GM18519 (cell line): ENCODE measurements at regions not wholly inside any gene's neighbourhood (a gene's known extent, or its start where the extent isn't known, plus 50 kb on each side); places are given as distances from the start of the nearest gene placed in this dataset.
A peak's percentile ranks its signal among the peaks of the same experiment; 100 is the strongest.
"Not testable (repeated sequence)": the region's sequence is repeated elsewhere in the genome, so short reads cannot be mapped to it uniquely, and the experiment has no call there.

ENCODE experiments used
- ATAC-seq: cut with Tn5 transposase; IDR thresholded peaks from one replicate; pipeline ENCODE4 v1.9.1; 2021; ENCODE audit warnings: mild to moderate bottlenecking, moderate library complexity; ENCODE audit not compliant: unreplicated experiment, low FRiP score

DNA sequence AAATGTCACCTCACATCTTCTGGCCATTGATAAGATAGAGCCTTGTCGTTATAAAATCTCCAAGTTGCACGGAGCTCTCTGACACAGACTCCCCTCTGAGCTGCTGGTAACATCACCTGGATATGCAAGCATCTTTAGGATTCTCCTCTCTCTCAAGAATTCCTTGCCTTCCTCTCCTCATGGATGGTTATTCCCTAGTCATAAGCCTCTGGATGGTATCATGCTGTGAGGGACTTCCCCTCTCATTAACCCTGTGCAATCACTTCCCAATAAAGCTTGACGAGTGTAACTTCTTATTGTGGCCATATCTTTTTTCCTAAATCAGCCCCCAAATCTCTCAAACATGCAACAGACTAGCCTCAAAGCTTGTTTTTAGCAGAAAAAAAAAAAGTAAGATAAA is 1057.0 kb upstream of the SLIT2 start:
- ATAC-seq: no peak

GRCh38 chr4:19193274-19193981 is 1058.3 kb upstream of the SLIT2 start:
- no peak for ATAC-seq

- no peak for ATAC-seq
Measured at GRCh38 chr4:19191979-19192650, 1059.6 kb upstream of the SLIT2 start.

DNA sequence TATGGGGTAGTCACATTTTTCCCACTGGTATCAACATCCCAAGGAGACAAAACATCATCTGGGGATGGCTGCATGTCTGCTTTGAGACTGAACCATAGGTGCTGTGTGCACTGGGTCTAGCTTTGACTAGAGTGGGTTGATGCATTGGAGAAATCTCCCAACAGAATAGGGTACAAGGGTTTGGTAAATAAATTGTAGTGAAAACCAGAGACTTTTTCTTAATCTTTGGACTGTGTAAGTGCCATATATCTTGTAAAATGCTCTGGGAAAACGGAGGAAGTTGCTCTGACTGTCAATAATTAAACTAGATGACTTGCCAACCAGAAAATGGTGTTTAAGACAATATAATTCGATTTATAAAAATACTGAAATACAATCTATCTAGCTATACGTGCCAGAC is 1064.0 kb upstream of the SLIT2 start:
- no peak for ATAC-seq

DNA sequence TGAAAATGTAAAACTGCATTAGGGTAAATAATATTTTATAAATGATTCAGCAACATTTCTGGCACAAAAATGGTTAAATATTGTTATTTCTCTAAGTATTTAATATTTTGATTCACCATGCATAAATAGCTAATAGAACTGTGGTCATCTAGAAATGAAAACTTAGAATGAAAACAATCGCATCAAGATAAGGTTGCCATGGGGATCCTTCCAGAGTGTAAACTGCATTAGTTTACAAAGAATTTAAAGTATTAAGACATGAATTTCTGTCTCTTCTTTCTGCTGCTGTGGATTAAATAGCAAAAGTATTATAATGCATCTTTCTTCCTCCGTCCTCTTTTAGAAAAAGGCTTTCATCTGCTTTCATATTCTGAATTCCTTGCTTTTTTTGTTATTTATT is 1064.6 kb upstream of the SLIT2 start:
- ATAC-seq: no peak

DNA sequence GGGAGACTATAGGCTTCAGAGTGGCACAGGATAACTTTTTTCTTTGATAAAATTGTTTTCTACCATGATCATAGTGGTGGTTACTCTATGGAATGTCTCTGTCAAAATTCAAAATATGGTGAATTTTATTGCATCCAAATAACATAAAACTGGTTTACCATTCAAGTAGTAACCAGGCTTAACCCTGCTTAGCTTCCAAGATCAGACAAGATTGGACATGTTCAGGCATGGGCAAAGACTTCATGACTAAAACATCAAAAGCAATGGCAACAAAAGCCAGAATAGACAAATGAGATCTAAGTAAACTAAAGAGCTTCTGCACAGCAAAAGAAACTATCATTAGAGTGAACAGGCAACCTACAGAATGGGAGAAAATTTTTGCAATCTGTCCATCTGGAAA is 1070.1 kb upstream of the SLIT2 start:
- not testable (repeated sequence) for ATAC-seq

GRCh38 chr4:19178835-19179234 is 1072.9 kb upstream of the SLIT2 start:
- no peak for ATAC-seq

DNA sequence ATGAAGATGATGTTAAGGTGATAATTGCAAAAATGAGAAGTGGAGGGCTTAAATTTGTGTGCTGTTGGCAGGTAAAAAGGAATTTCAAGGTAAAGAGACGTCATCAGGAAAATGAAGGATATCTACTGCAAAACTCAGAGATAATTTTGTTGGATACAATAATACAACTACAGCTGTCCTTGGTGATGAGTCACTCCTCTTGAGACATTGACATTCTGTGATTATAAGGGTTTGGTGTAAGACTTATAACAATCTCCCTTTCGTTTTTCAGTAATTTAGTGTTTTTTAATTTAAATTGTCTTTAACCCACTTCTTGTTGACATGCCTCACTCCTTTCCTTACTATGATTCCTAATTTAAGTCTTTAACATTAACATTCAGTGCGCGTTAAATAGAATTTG is 1074.1 kb upstream of the SLIT2 start:
- ATAC-seq: no peak

- ATAC-seq: no peak
Measured at GRCh38 chr4:19171832-19172231, 1079.9 kb upstream of the SLIT2 start.

- ATAC-seq: no peak
Measured at GRCh38 chr4:19167311-19167710, 1084.4 kb upstream of the SLIT2 start.

DNA sequence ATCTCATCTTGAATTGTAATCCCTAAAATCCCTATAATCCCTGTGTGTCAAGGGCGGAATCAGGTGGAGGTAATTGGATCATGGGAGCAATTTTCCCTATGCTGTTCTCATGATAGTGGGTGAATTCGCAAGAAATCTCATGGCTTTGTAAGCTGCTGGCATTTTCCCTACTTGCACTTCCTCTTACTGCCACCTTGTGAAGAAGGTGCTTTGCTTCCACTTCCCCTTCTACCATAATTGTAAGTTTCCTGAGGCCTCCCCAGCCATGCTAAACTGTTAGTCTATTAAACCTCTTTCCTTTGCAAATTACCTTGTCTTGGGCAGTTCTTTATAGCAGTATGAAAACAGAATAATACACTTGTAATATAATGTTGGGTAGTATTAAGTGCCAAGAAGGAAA is 1087.4 kb upstream of the SLIT2 start:
- no peak for ATAC-seq

DNA sequence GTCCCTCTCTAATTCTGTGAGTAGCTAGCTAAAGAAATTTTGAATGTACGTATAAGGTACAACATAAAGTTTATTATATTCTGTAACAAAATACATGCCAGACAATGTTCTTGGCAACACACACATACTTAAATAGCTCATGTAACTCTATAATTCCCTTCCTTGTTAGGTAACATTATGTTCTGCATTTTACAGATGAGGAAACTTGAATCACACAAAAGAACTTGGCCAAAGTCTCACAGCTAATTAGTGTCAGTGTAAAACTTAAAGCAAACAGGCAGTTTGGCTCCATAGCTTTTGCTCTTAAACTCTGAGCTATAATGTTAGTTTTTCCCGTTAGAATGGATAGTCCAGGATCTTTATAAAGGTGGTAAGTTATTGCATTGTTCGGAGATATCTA is 1091.8 kb upstream of the SLIT2 start:
- ATAC-seq: no peak

- no peak for ATAC-seq
Measured at GRCh38 chr4:19158107-19158809, 1093.4 kb upstream of the SLIT2 start.

- no peak for ATAC-seq
Measured at GRCh38 chr4:19156786-19157185, 1094.9 kb upstream of the SLIT2 start.

GRCh38 chr4:19155568-19155967 is 1096.1 kb upstream of the SLIT2 start:
- no peak for ATAC-seq

GRCh38 chr4:19154267-19154666 is 1097.4 kb upstream of the SLIT2 start:
- ATAC-seq: not testable (repeated sequence)

DNA sequence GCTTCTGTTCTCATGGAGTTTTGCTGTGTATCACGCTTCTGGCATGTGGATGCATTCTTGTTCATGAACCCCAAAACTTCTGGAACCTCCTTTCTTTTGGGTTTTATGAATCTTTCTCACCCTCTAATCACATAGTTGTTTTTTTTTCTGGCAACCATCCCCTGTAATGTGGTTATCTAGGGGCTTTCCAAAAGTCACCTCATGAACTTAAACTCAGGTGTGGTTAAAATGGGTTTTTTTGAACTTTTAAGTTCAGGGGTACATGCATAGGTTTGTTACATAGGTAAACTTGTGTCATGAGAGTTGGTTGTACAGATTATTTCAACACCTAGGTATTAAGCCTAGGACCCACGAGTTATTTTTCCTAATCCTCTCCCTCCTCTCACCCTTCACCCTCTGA is 1099.4 kb upstream of the SLIT2 start:
- ATAC-seq: no peak

DNA sequence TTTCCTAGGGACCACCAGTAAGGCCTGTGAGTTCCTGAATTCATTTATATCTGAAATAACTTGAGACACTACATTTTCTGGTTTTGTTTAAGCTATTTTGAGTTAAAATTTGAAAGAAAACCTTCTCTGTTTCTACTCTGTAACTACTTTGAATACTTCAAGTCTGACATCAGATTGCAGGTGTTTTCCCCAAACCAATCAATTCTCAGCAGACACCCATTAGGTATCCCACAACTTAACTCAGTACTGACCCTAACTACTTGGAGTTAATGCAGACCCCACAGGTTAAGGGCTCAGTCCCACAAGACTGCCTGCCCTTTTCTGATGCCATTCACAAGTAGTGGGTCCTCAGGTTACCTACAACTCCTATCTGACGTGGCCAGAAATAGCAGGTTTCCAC is 1100.0 kb upstream of the SLIT2 start:
- ATAC-seq: no peak

DNA sequence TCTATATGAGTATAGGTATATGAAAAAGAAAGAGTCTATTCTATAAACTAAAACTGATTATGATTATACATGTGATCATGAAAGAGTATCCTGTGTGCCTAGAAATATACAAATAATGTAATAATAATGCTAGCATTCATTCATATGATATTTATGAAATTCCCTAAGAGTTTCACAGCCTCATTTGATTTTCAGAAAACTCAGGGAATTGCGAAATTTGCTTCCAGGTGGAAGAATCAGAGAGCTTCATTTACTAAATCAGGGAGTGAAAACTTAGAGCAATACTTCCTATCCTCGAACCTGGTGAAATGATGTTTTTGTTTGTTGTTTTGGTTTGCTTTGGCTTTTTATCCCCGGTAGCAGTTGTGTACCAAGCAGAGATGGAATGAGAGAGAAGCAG is 1105.7 kb upstream of the SLIT2 start:
- ATAC-seq: no peak

GRCh38 chr4:19135895-19136633 is 1114.5 kb upstream of the LCORL start:
- peak; percentile 45 for ATAC-seq

- ATAC-seq: no peak
Measured at GRCh38 chr4:19134685-19135084, 1113.1 kb upstream of the LCORL start.
